ENCODE measurements at regions not wholly inside any gene's neighbourhood (a gene's known extent, or its start where the extent isn't known, plus 50 kb on each side); places are given as distances from the start of the nearest gene placed in this dataset.

GRCh38 chr2:15797939-15798281 is 142.4 kb upstream of the MYCN start:
- TF ChIP-seq CTCF (IDR thresholded peaks at IDR 0.05; ENCODE audit: low read depth, low read length) (no peak), EZH2phosphoT487 (IDR thresholded peaks at IDR 0.05; ENCODE audit: low read depth) (no peak)

Data from OCI-LY3 (cell line).